GM10266 (cell line): ENCODE measurements at regions not wholly inside any gene's neighbourhood (a gene's known extent, or its start where the extent isn't known, plus 50 kb on each side); places are given as distances from the start of the nearest gene placed in this dataset.

ENCODE experiments used
- DNase-seq: peaks from one replicate; pipeline ENCODE4 v3.0.0; 2012; ENCODE audit errors: extremely low spot score
- CTCF ChIP-seq: IDR thresholded peaks from 2 replicates; pipeline ENCODE4 v1.5.1; 2012; ENCODE audit warnings: mild to moderate bottlenecking, low read depth; ENCODE audit not compliant: control insufficient read depth, insufficient read depth; ENCODE audit errors: missing control alignments

- no peak for TF ChIP-seq CTCF
These were observed 123.3 kb upstream of the TMTC4 start for GRCh38 chr13:100797921-100798320.

GRCh38 chr13:100796463-100796862, 121.9 kb upstream of the TMTC4 start:
- no peak for TF ChIP-seq CTCF
- DNase-seq, result no peak

More at GRCh38 chr13:100797921-100798320, 123.3 kb upstream of the TMTC4 start:
- DNase-seq, result no peak

GRCh38 chr13:100794575-100794974, 120.0 kb upstream of the TMTC4 start:
- DNase-seq, result no peak

GRCh38 chr13:100790405-100790804, 115.8 kb upstream of the TMTC4 start:
- TF ChIP-seq CTCF, result no peak
- DNase-seq, result no peak

More at GRCh38 chr13:100794575-100794974, 120.0 kb upstream of the TMTC4 start:
- no peak for TF ChIP-seq CTCF

GRCh38 chr13:100789968-100790367, 115.4 kb upstream of the TMTC4 start:
- DNase-seq, result peak; percentile 29
- no peak for TF ChIP-seq CTCF

GRCh38 chr13:100789481-100789880, 114.9 kb upstream of the TMTC4 start:
- no peak for TF ChIP-seq CTCF
- DNase-seq, result no peak

GRCh38 chr13:100789025-100789424, 114.4 kb upstream of the TMTC4 start:
- DNase-seq, result no peak
- no peak for TF ChIP-seq CTCF
